ENCODE measurements at regions not wholly inside any gene's neighbourhood (a gene's known extent, or its start where the extent isn't known, plus 50 kb on each side); places are given as distances from the start of the nearest gene placed in this dataset.

DNA sequence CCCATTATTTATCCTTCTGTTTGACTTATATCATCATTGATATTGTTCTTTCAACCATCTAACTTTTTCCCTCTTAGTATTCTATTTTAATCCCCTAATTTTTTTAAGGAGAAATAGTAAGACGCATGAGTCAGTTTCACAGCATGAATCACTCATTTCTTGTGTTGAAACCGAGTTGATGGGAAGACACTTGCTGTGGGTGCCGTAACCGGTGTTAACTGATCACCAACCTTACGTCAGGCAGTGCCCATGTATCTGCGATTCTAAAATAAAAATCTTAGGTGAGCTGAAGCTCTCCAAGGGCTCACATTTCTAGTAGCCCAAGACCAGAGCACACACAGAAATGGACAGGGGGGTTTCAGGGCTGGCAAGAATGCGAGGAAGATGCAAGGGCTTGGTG is 348.1 kb downstream of the GALR1 start:
- no peak for DNase-seq

DNA sequence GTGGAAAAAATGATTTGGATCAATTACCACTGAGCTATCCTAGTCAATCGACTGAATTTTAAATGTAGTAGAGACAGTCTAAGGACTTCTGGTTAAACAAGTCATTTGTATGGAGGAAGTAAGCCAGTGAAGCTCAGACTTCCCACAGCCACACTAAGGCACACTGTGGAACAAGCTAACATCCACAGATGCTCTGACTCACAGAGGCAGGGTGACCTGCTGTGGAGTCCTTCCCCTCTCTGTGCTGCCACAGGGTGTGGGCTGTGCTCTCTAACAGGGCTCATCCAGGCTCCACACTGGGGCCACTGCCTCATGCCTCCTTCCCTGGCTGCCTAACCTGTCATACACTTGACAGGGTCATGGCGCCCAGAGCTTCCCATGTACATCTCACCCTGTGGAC is 351.0 kb downstream of the GALR1 start:
- no peak for DNase-seq

DNA sequence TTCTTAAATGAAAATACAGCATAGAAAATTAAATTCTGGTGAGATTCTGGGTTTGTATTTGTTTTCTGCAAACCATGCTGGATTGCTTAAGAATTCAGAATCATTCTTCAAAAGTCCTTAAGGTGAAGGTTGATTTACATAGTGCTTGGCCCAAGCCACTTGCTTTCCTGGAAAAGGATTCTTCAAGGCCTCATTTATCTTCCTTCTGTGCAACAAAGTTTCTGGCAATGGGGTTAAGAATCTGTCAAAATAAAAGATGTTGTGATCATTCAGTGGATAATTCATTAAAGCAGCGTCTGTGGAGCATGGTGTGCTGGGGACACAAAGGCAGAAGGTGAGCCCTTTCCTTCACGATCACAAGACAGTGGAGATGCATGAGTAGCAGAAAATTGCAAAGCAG is 351.9 kb downstream of the GALR1 start:
- DNase-seq = no peak

DNA sequence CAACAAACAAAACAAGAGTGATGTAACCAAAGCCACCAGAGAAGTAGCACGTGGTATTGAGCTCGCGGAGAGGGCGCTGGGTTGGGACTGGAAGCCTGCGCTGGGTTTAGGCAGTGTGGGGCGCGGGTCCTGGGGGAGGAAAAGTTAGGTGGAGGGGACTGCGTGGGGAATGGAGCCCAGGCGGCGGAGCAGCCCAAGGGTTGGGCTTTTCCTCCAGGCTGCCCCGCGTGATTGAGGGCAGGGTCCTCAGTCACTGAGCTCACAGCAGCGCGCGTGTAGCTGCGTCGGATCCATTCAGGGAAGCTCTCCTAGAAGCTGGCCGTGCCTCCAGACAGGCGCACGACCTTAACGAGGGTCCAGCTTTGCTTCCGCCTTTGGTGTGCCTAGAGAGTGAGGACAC is 357.4 kb downstream of the GALR1 start:
- DNase-seq = no peak

DNA sequence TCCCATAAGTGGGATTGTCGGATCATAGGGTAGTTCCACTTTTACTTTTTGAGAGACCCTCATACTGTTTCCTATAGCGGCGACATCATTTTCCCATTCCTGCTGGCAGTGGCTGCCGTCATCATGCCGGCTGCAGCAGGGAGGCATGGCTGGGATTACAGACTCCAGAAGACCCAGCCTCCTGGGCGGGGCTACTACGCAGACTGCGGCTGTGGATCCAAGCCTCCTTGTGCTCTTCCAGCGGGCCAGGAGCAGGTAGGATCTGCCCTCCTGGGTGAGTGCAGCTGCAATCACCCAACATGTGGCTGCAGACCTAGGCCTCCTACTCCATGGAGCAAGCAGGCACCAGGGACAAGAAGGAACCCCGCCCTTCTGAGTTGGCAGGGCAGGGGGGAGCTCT is 359.2 kb downstream of the GALR1 start:
- no peak for DNase-seq

DNA sequence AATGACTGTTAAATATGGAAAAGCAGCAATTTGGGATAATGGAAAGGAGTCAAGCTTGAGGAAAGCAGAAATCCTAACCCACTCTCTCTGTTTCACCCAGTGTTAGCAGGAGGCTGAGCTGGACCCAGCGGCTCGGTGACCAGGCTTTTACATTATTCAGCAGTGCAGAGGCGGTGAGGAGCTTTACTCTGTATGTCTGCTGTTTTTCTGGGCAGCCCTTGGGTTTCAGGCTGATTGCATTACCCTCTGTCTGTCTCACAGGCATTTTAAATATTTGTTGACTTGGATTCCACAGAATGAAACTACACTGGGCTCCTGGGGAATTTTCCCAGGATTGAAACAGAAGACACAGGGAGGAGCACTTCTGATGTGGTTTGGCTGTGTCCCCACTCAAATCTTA is 368.0 kb downstream of the GALR1 start:
- no peak for DNase-seq

DNA sequence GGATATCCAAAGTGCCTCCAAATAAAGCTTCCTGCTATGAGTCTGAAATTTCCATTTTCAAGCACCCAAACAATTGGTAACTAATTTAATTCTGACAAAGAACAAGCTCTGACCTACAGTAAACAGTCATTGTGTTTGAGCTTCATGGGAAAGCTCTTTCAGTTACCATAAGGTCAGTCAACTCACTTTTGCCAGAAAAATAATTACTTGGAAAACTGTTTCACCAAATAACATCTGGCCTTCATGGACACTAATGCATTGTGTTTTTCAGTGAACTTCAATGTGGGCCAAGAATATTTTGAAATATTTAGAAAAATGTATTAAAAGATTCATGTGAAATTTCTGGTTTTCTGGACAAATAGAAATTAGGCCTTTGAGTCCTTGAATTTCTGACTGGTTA is 369.9 kb downstream of the GALR1 start:
- DNase-seq = no peak

DNA sequence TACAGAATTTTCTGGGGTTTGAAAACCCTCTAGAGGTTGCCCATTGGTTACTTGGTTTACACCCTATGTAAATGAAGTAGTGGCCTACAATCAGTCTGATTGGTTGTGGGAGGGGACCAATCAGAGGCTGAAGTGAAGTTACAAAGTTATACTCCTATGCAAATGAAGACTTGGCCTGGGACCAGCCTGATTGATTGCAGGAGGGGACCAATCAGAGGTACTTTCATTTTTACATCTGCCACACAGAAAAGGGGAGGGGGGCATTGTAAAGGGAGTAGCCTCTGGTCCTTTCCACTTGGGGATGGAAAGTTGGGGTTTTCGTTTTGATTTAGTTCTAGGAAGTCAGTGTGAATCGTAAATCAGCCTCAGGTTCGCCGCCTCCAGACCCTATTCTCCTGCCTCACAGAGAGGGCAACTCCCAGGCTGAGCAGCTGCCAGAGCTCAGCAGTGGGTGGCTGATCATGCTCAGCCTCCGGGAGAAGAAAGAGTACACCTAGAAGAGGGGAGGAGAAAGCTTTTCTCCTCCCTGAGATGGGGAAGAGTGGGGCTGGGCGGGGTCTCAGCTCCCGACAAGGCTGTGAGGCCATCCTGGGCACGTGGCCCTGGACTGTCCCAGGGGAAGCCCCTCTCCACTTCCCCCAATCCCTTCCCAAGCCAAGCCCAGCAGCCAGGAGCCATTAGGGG is 372.5 kb downstream of the GALR1 start:
- DNase-seq = no peak

DNA sequence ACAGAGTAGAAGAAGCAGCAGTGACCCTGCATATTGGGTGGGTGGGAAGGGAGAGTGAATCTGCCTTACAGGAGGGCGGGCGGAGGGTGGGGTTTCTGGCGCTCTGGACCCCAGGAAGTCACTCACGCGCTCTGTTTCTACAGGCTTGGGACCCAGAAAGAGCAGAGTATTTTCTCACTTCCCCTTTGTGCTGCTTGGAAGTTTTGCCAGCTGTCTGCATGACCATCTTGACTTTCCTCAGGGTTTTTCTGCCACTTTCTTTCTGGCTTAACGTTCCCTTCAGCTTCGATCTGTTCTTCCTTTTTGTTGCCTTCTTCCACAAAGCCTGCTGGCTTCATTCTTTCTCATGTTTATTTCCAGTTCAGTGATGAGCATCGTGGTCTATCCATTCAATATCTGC is 383.1 kb downstream of the GALR1 start:
- no peak for DNase-seq

DNA sequence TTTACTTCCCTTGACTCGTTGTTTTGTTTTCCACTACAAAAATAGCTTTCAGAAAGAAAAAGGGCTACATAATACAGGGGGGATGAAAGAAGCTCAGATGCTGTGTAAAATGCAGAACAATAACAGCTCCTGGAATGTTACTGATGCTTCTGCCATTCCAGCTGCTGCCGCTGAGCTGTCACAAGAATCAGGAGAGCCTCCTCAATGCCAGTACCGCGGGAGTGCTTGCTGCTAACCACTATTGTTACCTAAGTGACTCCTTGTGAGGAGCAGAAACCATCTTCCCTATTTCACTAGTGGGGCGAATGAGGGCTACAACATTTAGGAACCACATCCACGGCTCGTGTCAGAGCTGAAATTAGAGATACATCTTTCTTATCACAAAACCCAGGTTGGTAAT is 384.8 kb downstream of the GALR1 start:
- DNase-seq = no peak

DNA sequence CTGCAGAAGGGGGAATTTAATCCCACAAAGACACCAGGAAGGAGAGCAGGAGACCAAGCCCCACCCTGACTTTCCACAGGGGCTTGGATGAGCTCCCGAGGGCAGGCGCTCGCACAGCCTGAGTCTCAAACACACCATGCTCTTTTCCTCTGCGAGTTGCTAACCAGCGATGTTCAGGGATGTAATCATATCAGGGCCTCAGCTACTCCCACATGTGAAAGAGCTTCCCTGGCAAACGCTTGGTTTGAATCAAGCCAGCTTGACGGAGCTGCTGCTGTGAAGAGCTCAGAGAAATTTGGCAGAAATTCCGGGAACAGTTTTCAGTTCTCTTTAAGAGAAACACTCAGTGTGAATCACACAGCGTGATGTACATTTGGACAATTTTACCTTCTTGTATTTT is 385.8 kb downstream of the GALR1 start:
- DNase-seq = no peak

DNA sequence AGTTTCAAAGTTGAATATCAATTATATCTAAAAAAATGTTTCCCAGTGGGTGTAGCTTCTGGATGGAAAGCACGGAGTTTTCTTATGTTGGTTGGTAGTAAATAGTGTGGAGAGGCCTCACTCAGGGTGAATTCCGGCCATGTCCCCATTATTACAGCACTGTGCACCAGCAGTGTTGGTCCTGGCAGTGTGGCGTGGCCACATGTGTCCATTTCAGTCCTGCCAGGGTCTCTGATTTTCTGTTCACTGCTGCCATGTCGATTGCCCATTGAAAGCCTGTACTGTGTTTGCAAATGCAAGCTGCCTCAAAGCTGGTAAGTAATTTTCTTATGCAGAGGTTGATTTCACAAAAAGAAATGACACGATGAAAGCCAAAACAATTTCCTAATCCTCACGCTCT is 386.2 kb downstream of the GALR1 start:
- no peak for DNase-seq

DNA sequence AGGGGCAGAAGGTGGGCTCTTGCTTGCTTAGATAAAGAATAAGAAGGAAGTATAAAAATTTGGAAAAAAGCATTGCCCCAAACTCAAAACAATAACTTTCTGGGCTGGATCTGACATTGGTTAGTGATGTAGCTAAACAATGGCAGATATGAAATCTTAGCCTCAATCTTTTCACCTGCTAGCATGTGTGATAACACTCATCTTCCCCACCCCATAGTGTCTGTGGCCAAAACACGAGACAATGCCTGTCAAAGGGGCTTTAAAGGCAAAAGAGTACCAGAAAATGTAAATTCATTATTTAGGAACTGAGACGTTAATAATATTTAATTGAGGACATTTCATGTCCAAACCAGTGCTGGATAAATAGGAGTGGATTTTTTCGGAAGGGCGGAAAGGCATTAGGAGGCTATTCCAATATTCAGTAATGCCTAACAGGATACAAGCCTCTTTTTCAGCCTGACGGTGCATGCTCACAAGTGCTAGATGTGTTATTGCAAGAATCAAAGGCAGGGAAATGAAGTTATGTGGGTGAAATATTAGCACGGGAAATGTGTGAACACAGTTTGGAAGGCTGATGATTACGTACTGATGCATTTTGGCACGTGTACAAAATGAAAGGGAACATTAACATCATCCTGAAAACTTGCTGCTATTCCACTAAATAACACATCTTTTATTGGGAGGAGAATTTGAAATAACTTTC is 395.7 kb downstream of the GALR1 start:
- no peak for DNase-seq

DNA sequence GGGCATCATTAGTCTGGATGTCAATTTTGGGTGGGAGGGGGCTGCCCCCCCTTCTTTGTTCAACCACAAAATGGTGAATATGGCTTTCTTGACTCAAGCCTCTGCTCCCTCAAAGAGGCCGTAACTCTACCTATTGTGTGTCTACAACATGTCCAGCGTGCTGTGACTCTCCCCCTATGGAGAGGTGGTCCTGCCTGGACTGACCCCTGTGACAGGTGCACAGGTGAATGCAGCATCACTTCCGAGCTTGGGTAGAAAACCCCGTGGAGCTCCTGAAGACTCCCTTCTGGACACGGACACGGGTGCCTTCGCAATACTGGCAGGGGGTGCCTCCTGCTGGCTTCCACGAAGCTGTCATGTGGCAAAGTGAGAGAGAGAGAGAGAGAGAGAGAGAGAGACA is 397.8 kb downstream of the GALR1 start:
- DNase-seq = no peak

DNA sequence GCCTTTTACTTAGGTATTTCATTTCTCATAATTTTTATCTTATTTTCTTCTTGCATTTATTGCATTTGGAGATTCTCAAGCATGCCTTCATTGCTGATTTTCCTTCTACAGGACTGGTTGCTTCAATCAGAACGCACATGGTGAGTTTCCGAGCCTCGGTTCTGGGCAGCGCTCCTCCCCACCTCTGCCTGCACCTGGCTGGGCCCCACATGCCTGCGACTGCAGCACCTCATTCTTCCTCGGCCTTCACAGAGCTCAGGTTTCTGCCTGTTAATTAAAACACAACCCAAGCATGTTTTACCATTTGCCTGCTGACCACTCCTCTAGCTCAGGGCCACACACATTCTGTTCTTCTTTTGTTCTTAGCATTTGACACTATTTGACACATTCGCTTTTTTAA is 398.8 kb downstream of the GALR1 start:
- no peak for DNase-seq

DNA sequence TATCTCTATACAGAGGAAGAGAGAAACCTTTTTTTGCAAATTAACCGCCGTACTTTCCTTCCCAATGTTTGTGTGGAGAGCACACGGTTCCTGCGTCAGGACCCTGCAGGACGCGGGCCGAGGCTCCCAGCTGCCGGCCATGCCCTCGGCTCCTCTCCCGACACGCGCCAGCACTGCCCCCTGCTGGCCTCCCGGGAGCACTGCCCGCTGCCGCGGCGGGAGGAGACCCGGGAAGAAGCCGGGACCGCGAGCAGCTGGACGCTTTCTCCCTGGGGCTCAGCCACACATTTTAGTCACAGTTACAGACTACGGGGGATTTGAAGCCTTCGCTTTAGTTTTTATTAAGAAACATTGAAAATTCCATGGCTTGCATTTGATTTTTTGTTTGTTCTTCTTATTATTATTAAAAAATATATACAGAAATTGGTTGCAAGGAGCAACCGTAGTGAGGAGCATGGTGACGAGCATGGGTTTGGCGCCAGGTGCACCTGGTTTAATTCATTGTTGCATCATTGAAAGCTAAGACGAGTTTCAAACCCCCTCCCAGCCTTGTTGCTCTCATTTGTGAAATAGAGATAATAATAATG is 401.2 kb downstream of the GALR1 start:
- DNase-seq = peak; percentile 65 to 75

DNA sequence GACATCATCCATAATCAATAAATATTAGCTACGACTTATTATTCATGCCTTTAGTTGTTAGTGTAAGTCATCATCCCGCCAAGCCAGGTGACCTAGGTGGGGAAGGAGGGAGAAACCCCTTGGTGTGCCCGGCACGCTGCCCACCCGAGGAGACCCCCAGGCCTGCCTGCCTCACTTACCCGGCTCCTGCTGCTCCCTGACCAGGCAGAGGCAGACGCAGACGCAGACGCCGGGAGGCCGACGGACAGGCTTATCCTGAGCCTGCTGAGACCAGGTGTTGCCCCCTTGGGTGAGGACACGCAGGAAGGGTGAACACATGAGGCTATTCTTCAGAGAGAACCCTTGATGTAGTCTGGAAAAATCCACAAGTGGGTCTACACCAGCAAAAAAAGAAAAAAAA is 401.8 kb downstream of the GALR1 start:
- DNase-seq = no peak

DNA sequence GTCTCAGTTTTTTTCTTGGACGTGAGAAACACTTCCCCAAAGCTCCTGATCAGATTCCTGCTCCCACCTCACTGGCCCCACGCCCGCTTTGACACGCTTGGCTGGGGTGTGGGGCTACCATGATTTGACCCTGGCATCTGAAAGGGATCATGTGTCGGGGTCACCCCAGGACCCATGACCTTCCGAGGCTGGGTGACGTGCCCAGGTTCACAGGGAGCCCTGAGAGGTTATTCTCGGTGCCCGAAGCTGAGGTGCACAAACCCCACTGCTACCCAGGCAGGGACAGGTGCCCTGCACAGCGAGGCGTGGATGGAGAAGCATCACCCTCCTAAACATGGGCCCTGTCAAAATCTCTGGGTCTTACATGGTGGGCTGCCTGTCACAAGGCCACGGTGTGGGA is 404.1 kb downstream of the GALR1 start:
- no peak for DNase-seq

DNA sequence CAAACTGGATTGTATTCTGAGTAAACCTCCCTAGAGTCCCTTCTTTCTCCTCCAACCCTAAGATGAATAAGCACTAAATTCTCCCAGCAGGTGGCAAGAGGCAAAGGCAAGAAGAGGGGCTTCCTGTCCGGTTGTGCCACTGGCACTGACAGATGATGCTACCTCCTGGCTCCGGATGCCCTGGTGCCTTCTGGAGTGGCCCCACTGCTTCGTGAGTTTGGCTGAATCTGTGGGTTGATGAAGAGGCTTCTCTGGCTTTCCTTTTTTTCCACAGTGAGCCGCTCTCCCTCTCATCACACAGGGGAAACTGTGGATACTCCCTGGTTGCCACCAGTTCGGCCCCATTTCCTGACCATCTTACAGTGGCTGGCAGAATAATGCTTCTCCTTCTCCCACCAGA is 404.7 kb downstream of the GALR1 start:
- DNase-seq = no peak

DNA sequence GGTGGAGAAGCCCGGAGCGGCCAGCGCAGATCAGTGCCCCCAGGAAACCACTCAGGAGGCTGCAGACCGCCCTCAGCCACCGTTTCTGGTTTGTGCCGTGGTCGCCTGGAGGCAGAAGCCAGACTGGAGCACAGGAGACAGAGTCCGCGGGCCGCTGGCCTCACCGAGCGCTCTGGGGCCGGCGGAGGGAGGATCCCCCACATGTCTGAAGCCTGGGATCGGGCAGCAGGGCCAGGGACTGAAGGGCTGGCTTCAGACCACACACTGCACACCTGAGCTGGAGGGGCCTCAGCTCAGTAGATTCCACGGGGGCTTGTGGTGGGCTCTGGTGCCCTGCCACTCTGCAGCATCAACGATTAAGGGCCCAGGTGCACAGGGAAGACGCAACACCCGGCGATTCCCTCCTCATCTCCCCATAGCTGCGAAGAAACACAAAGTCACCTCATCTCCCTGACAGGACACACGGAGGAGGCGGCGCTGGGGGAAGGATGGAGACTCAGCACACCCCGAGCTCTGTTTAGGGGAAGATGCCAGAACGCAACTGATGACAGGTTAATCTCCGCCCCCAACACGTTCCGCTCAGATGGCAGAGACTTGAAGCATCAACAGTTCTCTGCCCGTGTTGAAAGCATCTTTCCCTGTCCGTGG is 408.1 kb downstream of the GALR1 start:
- no peak for DNase-seq

DNA sequence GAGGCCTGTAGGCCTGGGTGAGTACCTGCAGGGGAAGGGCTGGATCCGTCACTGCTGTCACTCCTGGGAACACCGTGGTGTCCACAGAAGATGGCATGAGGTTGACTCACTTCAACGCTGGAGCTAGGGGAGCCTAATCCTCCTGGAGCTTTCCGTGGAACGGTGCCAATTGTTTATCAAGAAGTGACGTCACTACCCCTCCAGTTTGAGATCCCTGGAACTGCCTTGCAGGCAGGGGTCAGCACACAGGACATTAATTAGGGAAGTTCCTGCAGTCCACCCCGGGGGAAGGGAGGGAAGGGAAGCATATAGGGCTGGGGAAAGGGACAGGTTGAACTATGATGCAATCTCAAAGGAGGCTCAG is 408.6 kb downstream of the GALR1 start:
- no peak for DNase-seq

DNA sequence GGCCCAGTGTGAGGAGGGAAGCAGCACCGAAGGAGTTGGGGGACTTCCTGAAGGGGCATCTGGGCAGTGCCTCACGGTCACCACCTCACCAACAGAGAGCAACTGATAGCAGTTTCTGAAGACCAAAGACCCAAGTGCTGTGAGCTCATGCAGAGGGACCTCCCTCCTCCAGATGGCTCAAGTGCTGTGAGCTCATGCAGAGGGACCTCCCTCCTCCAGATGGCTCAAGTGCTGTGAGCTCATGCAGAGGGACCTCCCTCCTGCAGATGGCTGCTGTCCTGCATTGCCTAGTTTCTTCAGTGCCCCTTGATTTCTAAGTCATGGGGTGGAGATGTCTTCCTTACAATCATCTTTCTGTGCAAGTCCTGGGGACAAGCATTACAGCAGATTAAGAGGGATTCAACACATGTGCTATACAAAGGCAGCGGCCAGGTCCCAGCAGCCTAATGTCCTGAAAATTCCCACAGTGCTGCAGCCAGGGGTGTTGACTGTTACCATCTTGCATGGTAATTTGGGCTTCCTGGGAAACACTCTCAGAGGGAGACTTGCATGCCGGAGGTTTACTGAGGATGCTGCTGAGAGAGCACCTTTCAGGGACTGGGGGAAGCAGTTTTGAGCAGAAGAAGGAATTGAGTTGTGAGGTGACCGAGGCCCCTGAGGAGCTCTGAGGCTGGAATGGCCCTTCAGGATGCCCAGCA is 409.3 kb downstream of the GALR1 start:
- no peak for DNase-seq

DNA sequence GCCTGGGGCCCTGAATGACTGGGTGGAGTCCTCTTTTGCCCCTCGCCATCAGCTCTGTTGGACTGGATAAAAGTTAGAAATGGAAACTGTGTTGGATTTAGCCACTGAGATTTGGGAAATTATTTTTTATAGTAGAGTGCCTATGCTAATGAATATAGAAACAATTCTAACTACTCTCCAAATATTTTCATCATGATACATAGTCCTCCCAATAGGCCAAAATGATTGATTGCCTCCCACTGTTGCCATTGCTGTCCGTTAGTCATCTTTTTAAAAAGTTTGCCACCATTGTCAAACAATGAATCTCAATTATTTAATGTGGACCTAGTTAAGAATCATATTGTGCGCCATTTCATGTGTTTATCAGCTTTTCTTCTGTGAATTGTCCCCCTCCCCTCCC is 417.0 kb downstream of the GALR1 start:
- no peak for DNase-seq

DNA sequence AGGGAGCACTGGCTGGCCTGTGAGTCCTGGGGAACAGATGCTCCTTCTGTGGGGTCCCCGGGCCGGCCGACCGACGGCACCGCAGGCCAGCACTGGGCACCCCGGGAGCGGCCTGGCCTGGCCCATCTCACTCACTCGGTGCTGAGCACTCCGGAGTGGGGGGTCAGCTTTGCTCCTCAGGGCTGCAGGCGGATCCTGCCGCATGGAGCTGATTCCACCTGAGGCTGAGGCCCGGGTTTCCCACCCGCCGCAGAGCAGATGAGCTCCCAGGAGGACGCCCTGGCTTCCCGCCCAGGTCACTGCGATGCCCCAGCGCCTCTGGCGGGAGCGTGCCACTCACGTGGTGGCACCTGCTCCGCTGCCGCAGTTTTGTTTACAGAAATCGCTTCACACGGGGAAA is 418.6 kb downstream of the GALR1 start:
- no peak for DNase-seq
